CD4-positive, alpha-beta T cell treated with Interleukin-12 subunit alpha and Interleukin-12 subunit beta, for 1 hour (primary cell): ENCODE measurements at regions not wholly inside any gene's neighbourhood (a gene's known extent, or its start where the extent isn't known, plus 50 kb on each side); places are given as distances from the start of the nearest gene placed in this dataset.

Experiments used
- DNase-seq: peaks from one replicate; pipeline ENCODE4 v3.0.0-alpha.2; 2020

- DNase-seq, result no peak
These were observed 56.7 kb upstream of the SLC7A11 start for GRCh38 chr4:138298866-138299265.

- no peak for DNase-seq
These were observed 56.3 kb upstream of the SLC7A11 start for GRCh38 chr4:138298431-138298830.

- DNase-seq, result no peak
These were observed 55.7 kb upstream of the SLC7A11 start for GRCh38 chr4:138297743-138298405.

GRCh38 chr4:138292321-138292720, 50.2 kb upstream of the SLC7A11 start:
- no peak for DNase-seq
